ENCODE measurements at regions not wholly inside any gene's neighbourhood (a gene's known extent, or its start where the extent isn't known, plus 50 kb on each side); places are given as distances from the start of the nearest gene placed in this dataset.

- Histone ChIP-seq H3K27me3 (replicated peaks; ENCODE audit: insufficient read depth) (no peaks in the 10 kb centered on the region), H2AFZ (no peak overlapping the region), H3K79me2 (ENCODE audit: insufficient read depth) (no peaks in the 10 kb centered on the region), H3K27ac (no peak overlapping the region), H4K20me1 (ENCODE audit: insufficient read depth) (no peaks in the 10 kb centered on the region), H3K9me3 (ENCODE audit: low read depth) (no peaks in the 10 kb centered on the region), H3K4me1 (ENCODE audit: insufficient read depth) (peaks cover 33% of the 10 kb centered on the region), H3K4me3 (no peak overlapping the region), H3F3A (ENCODE audit: insufficient read depth) (peaks cover 27% of the 10 kb centered on the region), H3K9me2 (ENCODE audit: insufficient read depth) (no peaks in the 10 kb centered on the region), H3K4me2 (ENCODE audit: unreplicated experiment) (no peak overlapping the region), H3K36me3 (ENCODE audit: low read depth) (no peaks in the 10 kb centered on the region), H3K9ac (no peak overlapping the region)
- no peak for DNase-seq
- TF ChIP-seq EZH2phosphoT487 (IDR thresholded peaks at IDR 0.05; ENCODE audit: insufficient read depth, low read depth) (no peak), EZH2 (IDR thresholded peaks at IDR 0.05; ENCODE audit: insufficient read depth, poor library complexity, severe bottlenecking) (no peak)
- in situ Hi-C loops (cut with MboI): no loop called here
- 88 to 89% methylated on average over 8 of the region's 8 CpGs for WGBS, 2 experiments (ENCODE audit: low coverage in 1 of 2, low lambda C conversion rate in 2 of 2, missing lambda C conversion rate in 2 of 2)
These were observed 425.1 kb downstream of the EFNB2 start for GRCh38 chr13:106110241-106110855.

- 13% methylated on average over 3 of the region's 3 CpGs for WGBS, 2 experiments (ENCODE audit: low coverage in 1 of 2, low lambda C conversion rate in 2 of 2, missing lambda C conversion rate in 2 of 2)
- no peaks in the 10 kb centered on the region for H3K9me2 ChIP-seq (ENCODE audit: insufficient read depth)
- peaks cover 33% of the 10 kb centered on the region for H3K4me1 ChIP-seq (ENCODE audit: insufficient read depth)
- no peaks in the 10 kb centered on the region for H3K9me3 ChIP-seq (ENCODE audit: low read depth)
- no peak overlapping the region for H3K27ac ChIP-seq
- H4K20me1 ChIP-seq (ENCODE audit: insufficient read depth): no peaks in the 10 kb centered on the region
- in situ Hi-C loops (cut with MboI): no loop called here
- TF ChIP-seq EZH2 (IDR thresholded peaks at IDR 0.05; ENCODE audit: insufficient read depth, poor library complexity, severe bottlenecking) (no peak), EZH2phosphoT487 (IDR thresholded peaks at IDR 0.05; ENCODE audit: insufficient read depth, low read depth) (no peak)
- no peaks in the 10 kb centered on the region for H3K79me2 ChIP-seq (ENCODE audit: insufficient read depth)
- DNase-seq: peak; percentile 31
- H3K4me3 ChIP-seq: no peak overlapping the region
- no peak overlapping the region for H2AFZ ChIP-seq
- H3K27me3 ChIP-seq (replicated peaks; ENCODE audit: insufficient read depth): no peaks in the 10 kb centered on the region
- peak overlapping the region; percentile 27 for H3K4me2 ChIP-seq (ENCODE audit: unreplicated experiment)
- peaks cover 25% of the 10 kb centered on the region for H3F3A ChIP-seq (ENCODE audit: insufficient read depth)
- no peak overlapping the region for H3K9ac ChIP-seq
- no peaks in the 10 kb centered on the region for H3K36me3 ChIP-seq (ENCODE audit: low read depth)
These were observed 426.1 kb downstream of the EFNB2 start for GRCh38 chr13:106109391-106109791.

GRCh38 chr13:106108346-106108745 is 427.1 kb downstream of the EFNB2 start:
- in situ Hi-C loops (cut with MboI): no loop called here
- Histone ChIP-seq H3K27me3 (replicated peaks; ENCODE audit: insufficient read depth) (no peaks in the 10 kb centered on the region), H3K27ac (no peak overlapping the region), H3K4me1 (ENCODE audit: insufficient read depth) (peaks cover 39% of the 10 kb centered on the region), H3K9me3 (ENCODE audit: low read depth) (no peaks in the 10 kb centered on the region), H2AFZ (no peak overlapping the region), H3K36me3 (ENCODE audit: low read depth) (no peaks in the 10 kb centered on the region), H3K9me2 (ENCODE audit: insufficient read depth) (no peaks in the 10 kb centered on the region), H3F3A (ENCODE audit: insufficient read depth) (peaks cover 32% of the 10 kb centered on the region), H3K79me2 (ENCODE audit: insufficient read depth) (no peaks in the 10 kb centered on the region), H3K9ac (no peak overlapping the region), H3K4me3 (no peak overlapping the region), H3K4me2 (ENCODE audit: unreplicated experiment) (no peak overlapping the region), H4K20me1 (ENCODE audit: insufficient read depth) (no peaks in the 10 kb centered on the region)
- DNase-seq: no peak
- whole genome bisulfite sequencing, 2 experiments (ENCODE audit: low coverage in 1 of 2, low lambda C conversion rate in 2 of 2, missing lambda C conversion rate in 2 of 2): 69 to 70% methylated on average over 9 of the region's 9 CpGs
- TF ChIP-seq EZH2 (IDR thresholded peaks at IDR 0.05; ENCODE audit: insufficient read depth, poor library complexity, severe bottlenecking) (no peak), EZH2phosphoT487 (IDR thresholded peaks at IDR 0.05; ENCODE audit: insufficient read depth, low read depth) (no peak)

GRCh38 chr13:106107061-106107460 is 428.4 kb downstream of the EFNB2 start:
- in situ Hi-C loops (cut with MboI): no loop called here
- H3F3A ChIP-seq (ENCODE audit: insufficient read depth): peaks cover 38% of the 10 kb centered on the region
- H3K27ac ChIP-seq: no peak overlapping the region
- H3K9me3 ChIP-seq (ENCODE audit: low read depth): no peaks in the 10 kb centered on the region
- H2AFZ ChIP-seq: no peak overlapping the region
- no peaks in the 10 kb centered on the region for H3K79me2 ChIP-seq (ENCODE audit: insufficient read depth)
- DNase-seq: no peak
- TF ChIP-seq EZH2phosphoT487 (IDR thresholded peaks at IDR 0.05; ENCODE audit: insufficient read depth, low read depth) (no peak), EZH2 (IDR thresholded peaks at IDR 0.05; ENCODE audit: insufficient read depth, poor library complexity, severe bottlenecking) (no peak)
- H3K36me3 ChIP-seq (ENCODE audit: low read depth): no peaks in the 10 kb centered on the region
- H3K27me3 ChIP-seq (replicated peaks; ENCODE audit: insufficient read depth): no peaks in the 10 kb centered on the region
- no peak overlapping the region for H3K4me2 ChIP-seq (ENCODE audit: unreplicated experiment)
- H3K4me3 ChIP-seq: no peak overlapping the region
- H4K20me1 ChIP-seq (ENCODE audit: insufficient read depth): no peaks in the 10 kb centered on the region
- no peak overlapping the region for H3K9ac ChIP-seq
- 97% methylated on average over 7 of the region's 7 CpGs for WGBS, 2 experiments (ENCODE audit: low coverage in 1 of 2, low lambda C conversion rate in 2 of 2, missing lambda C conversion rate in 2 of 2)
- H3K4me1 ChIP-seq (ENCODE audit: insufficient read depth): peaks cover 39% of the 10 kb centered on the region
- no peaks in the 10 kb centered on the region for H3K9me2 ChIP-seq (ENCODE audit: insufficient read depth)
